PFSK-1 (cell line): ENCODE measurements at regions not wholly inside any gene's neighbourhood (a gene's known extent, or its start where the extent isn't known, plus 50 kb on each side); places are given as distances from the start of the nearest gene placed in this dataset.

Experiments used
- POLR2AphosphoS5 ChIP-seq: IDR thresholded peaks from 2 replicates; pipeline ENCODE4 v1.6.1; 2012; ENCODE audit warnings: low read depth, mild to moderate bottlenecking, control low read depth, low read length, moderate library complexity
- TF ChIP-seq, protein P1 (sequence below), 2 experiments: IDR thresholded peaks; 2 replicates each; pipeline versions ENCODE4 v1.6.1 to v1.8.0; 2011 to 2012; ENCODE audit warnings: low read depth in 2 of 2, low read length in 2 of 2, control low read depth in 1 of 2, inconsistent platforms in 1 of 2, mild to moderate bottlenecking in 1 of 2, moderate library complexity in 1 of 2; ENCODE audit not compliant: insufficient read depth in 1 of 2

GRCh38 chr2:144208924-144209323, 311.0 kb downstream of the ZEB2 start:
- TF ChIP-seq POLR2AphosphoS5: no peak
- TF ChIP-seq, protein P1, sequence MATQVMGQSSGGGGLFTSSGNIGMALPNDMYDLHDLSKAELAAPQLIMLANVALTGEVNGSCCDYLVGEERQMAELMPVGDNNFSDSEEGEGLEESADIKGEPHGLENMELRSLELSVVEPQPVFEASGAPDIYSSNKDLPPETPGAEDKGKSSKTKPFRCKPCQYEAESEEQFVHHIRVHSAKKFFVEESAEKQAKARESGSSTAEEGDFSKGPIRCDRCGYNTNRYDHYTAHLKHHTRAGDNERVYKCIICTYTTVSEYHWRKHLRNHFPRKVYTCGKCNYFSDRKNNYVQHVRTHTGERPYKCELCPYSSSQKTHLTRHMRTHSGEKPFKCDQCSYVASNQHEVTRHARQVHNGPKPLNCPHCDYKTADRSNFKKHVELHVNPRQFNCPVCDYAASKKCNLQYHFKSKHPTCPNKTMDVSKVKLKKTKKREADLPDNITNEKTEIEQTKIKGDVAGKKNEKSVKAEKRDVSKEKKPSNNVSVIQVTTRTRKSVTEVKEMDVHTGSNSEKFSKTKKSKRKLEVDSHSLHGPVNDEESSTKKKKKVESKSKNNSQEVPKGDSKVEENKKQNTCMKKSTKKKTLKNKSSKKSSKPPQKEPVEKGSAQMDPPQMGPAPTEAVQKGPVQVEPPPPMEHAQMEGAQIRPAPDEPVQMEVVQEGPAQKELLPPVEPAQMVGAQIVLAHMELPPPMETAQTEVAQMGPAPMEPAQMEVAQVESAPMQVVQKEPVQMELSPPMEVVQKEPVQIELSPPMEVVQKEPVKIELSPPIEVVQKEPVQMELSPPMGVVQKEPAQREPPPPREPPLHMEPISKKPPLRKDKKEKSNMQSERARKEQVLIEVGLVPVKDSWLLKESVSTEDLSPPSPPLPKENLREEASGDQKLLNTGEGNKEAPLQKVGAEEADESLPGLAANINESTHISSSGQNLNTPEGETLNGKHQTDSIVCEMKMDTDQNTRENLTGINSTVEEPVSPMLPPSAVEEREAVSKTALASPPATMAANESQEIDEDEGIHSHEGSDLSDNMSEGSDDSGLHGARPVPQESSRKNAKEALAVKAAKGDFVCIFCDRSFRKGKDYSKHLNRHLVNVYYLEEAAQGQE (IDR thresholded peaks at IDR 0.05; ENCODE audit: insufficient read depth in 1 of 2, low read depth in 2 of 2, low read length in 2 of 2): no peak
